MM.1S (cell line): ENCODE measurements at regions not wholly inside any gene's neighbourhood (a gene's known extent, or its start where the extent isn't known, plus 50 kb on each side); places are given as distances from the start of the nearest gene placed in this dataset.
"Not testable (repeated sequence)": the region's sequence is repeated elsewhere in the genome, so short reads cannot be mapped to it uniquely, and the experiment has no call there.

ENCODE experiments used
- DNase-seq: peaks from one replicate; pipeline ENCODE4 v3.0.0-alpha.2; 2015
- H2AFZ ChIP-seq: fragments of 300-600 bp; sonication (generic); 2 replicates; pipeline ENCODE4 v1.6.0; 2016; ENCODE audit warnings: antibody characterized with exemption, low read length
- H3F3A ChIP-seq: fragments of 300-600 bp; sonication (generic); 2 replicates; pipeline ENCODE4 v1.6.1; 2016; ENCODE audit warnings: mild to moderate bottlenecking, antibody characterized with exemption, low read length, moderate library complexity, mixed read lengths; ENCODE audit not compliant: insufficient read depth
- H3K27ac ChIP-seq: fragments of 300-600 bp; sonication (generic); 2 replicates; pipeline ENCODE4 v1.5.1; 2016; ENCODE audit warnings: mild to moderate bottlenecking, low read length
- H3K27me3 ChIP-seq: fragments of 300-600 bp; sonication (generic); replicated peaks from 2 replicates; pipeline ENCODE4 v1.6.0; 2016; ENCODE audit warnings: low read length; ENCODE audit not compliant: insufficient read depth
- H3K36me3 ChIP-seq: fragments of 300-600 bp; sonication (generic); replicated peaks from 2 replicates; pipeline ENCODE4 v1.6.1; 2016; ENCODE audit warnings: mild to moderate bottlenecking, low read length, mixed read lengths; ENCODE audit not compliant: insufficient read depth
- H3K4me1 ChIP-seq: fragments of 300-600 bp; sonication (generic); 2 replicates; pipeline ENCODE4 v1.6.1; 2016; ENCODE audit warnings: low read length, mixed read lengths
- H3K4me2 ChIP-seq: fragments of 300-600 bp; sonication (generic); 2 replicates; pipeline ENCODE4 v1.6.0; 2016; ENCODE audit warnings: low read depth, low read length
- H3K4me3 ChIP-seq: fragments of 300-600 bp; sonication (generic); 2 replicates; pipeline ENCODE4 v1.5.1; 2016; ENCODE audit warnings: low read length, mixed read lengths
- H3K79me2 ChIP-seq: fragments of 300-600 bp; sonication (generic); 2 replicates; pipeline ENCODE4 v1.6.1; 2016; ENCODE audit warnings: mixed run types, low read length, mixed read lengths
- H3K9ac ChIP-seq: fragments of 300-600 bp; sonication (generic); 2 replicates; pipeline ENCODE4 v1.6.1; 2016; ENCODE audit warnings: low read length, mixed read lengths
- H3K9me2 ChIP-seq: fragments of 300-600 bp; sonication (generic); replicated peaks from 2 replicates; pipeline ENCODE4 v1.6.1; 2016; ENCODE audit warnings: mild to moderate bottlenecking, low read length, mixed read lengths; ENCODE audit not compliant: insufficient read depth
- H3K9me3 ChIP-seq: fragments of 300-600 bp; sonication (generic); replicated peaks from 2 replicates; pipeline ENCODE4 v1.6.1; 2016; ENCODE audit warnings: mild to moderate bottlenecking, low read length, mixed read lengths; ENCODE audit not compliant: insufficient read depth
- H4K20me1 ChIP-seq: fragments of 300-600 bp; sonication (generic); 2 replicates; pipeline ENCODE4 v1.6.1; 2016; ENCODE audit warnings: mild to moderate bottlenecking, low read length, moderate library complexity, mixed read lengths; ENCODE audit not compliant: insufficient read depth
- CTCF ChIP-seq: fragments of 300-600 bp; sonication (generic); IDR thresholded peaks from 2 replicates; pipeline ENCODE4 v1.5.1; 2016; ENCODE audit warnings: antibody characterized with exemption, low read length, mixed read lengths
- EZH2 ChIP-seq: fragments of 300-600 bp; sonication (generic); optimal IDR thresholded peaks from 2 replicates; pipeline ENCODE3; 2017; ENCODE audit warnings: low read depth, mild to moderate bottlenecking, antibody characterized with exemption, low read length, mixed read lengths
- EZH2phosphoT487 ChIP-seq: fragments of 300-600 bp; sonication (generic); IDR thresholded peaks from 2 replicates; pipeline ENCODE4 v1.6.1; 2018; ENCODE audit warnings: antibody characterized with exemption, low read length

- Histone ChIP-seq H3K79me2 (no peaks in the 10 kb centered on the region), H3K4me1 (no peaks in the 10 kb centered on the region), H3K4me2 (no peak overlapping the region), H3K27me3 (no peaks in the 10 kb centered on the region), H3K9ac (no peak overlapping the region), H3K9me3 (no peaks in the 10 kb centered on the region), H2AFZ (no peak overlapping the region), H3K36me3 (no peaks in the 10 kb centered on the region), H3K4me3 (no peak overlapping the region), H3K27ac (no peak overlapping the region), H3K9me2 (no peaks in the 10 kb centered on the region), H3F3A (no peaks in the 10 kb centered on the region), H4K20me1 (no peaks in the 10 kb centered on the region)
- TF ChIP-seq EZH2phosphoT487 = no peak
- no peak for TF ChIP-seq EZH2
- TF ChIP-seq CTCF = no peak
- no peak for DNase-seq
Observed at GRCh38 chr7:119623427-119623826, 649.5 kb upstream of the KCND2 start.

DNA sequence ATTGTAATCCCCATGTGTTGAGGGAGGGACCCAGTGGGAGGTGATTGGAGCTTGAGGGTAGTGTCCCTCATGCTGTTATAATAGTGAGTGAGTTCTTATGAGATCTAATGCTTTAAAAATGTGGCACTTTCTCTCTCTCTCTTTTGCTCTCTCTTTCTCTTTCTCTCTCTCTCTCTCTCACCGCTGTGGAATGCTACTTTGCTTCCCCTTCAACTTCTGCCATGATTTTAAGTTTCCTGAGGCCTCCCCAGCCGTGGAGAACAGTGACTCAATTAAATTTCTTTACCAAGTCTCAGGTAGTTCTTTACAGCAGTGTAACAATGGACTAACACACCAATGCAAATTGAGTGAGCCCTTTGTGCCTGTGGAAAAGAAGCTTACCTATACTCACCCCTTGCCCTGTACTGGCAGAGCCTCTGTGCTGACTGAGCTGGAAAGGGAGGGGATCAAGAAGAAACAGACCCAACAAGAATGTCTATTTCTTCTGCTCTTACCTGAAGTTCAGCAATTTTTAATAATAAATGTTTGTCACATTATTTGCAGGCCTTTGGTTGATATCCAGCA is 642.5 kb upstream of the KCND2 start:
- Histone ChIP-seq H3K4me1 (no peaks in the 10 kb centered on the region), H3K9me3 (no peaks in the 10 kb centered on the region)
- TF ChIP-seq CTCF (no peak), EZH2 (no peak), EZH2phosphoT487 (no peak)

GRCh38 chr7:119633812-119634211 is 639.2 kb upstream of the KCND2 start:
- not testable (repeated sequence) for H3K4me3 ChIP-seq, H3K36me3 ChIP-seq, H3K4me2 ChIP-seq, DNase-seq, H2AFZ ChIP-seq, H3K27me3 ChIP-seq, H3K9me2 ChIP-seq, H3K27ac ChIP-seq, H3F3A ChIP-seq, H3K9ac ChIP-seq, H3K9me3 ChIP-seq, H4K20me1 ChIP-seq, H3K4me1 ChIP-seq, H3K79me2 ChIP-seq

More for the DNA sequence above, 642.5 kb upstream of the KCND2 start:
- Histone ChIP-seq H3K9ac (no peak overlapping the region), H3K9me2 (no peaks in the 10 kb centered on the region), H3K36me3 (no peaks in the 10 kb centered on the region), H3K4me3 (no peak overlapping the region), H3K79me2 (no peaks in the 10 kb centered on the region), H3K27ac (no peak overlapping the region), H3K4me2 (no peak overlapping the region), H2AFZ (no peak overlapping the region), H3F3A (no peaks in the 10 kb centered on the region), H4K20me1 (no peaks in the 10 kb centered on the region), H3K27me3 (no peaks in the 10 kb centered on the region)
- no peak for DNase-seq

DNA sequence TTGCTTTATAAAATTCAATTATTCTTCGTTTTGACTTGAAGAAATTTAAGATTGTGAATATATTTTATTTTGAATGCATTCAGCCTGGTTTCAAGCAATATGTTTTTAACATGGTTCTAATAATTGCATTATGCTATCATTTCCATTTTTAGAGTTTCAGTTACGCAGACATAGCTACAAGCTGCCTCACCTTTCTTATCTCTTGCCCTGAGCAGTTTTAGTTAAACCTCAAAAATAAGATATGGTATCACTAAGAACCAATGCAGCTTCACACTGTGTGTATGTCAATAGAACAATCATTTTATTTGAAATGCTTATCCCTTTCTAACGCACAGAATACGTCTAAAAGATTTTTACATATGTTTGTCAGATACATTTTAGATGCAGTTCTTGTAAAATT is 632.6 kb upstream of the KCND2 start:
- H3K9me3 ChIP-seq = no peaks in the 10 kb centered on the region

More for the DNA sequence above, 632.6 kb upstream of the KCND2 start:
- Histone ChIP-seq H3F3A (no peaks in the 10 kb centered on the region), H3K9ac (no peak overlapping the region), H3K9me2 (no peaks in the 10 kb centered on the region), H3K4me1 (no peaks in the 10 kb centered on the region), H4K20me1 (no peaks in the 10 kb centered on the region), H3K4me2 (no peak overlapping the region), H3K27ac (no peak overlapping the region), H3K36me3 (no peaks in the 10 kb centered on the region), H3K79me2 (no peaks in the 10 kb centered on the region), H3K4me3 (no peak overlapping the region), H2AFZ (no peak overlapping the region), H3K27me3 (no peaks in the 10 kb centered on the region)
- no peak for DNase-seq
- no peak for TF ChIP-seq EZH2
- no peak for TF ChIP-seq EZH2phosphoT487
- no peak for TF ChIP-seq CTCF
